Ishikawa (cell line): ENCODE measurements at regions not wholly inside any gene's neighbourhood (a gene's known extent, or its start where the extent isn't known, plus 50 kb on each side); places are given as distances from the start of the nearest gene placed in this dataset.

ENCODE experiments used
- CEBPB ChIP-seq: IDR thresholded peaks from 2 replicates; pipeline ENCODE4 v1.6.1; 2012
- CREB1 ChIP-seq: IDR thresholded peaks from 2 replicates; pipeline ENCODE4 v1.6.1; 2012; ENCODE audit warnings: low read depth
- EGR1 ChIP-seq: IDR thresholded peaks from 2 replicates; pipeline ENCODE4 v1.6.1; 2012
- EP300 ChIP-seq: IDR thresholded peaks from 2 replicates; pipeline ENCODE4 v1.6.1; 2012; ENCODE audit warnings: borderline replicate concordance
- FOXM1 ChIP-seq: IDR thresholded peaks from 2 replicates; pipeline ENCODE4 v1.6.1; 2012; ENCODE audit warnings: low read depth, borderline replicate concordance
- NFIC ChIP-seq: IDR thresholded peaks from 2 replicates; pipeline ENCODE4 v1.6.1; 2012
- RAD21 ChIP-seq: IDR thresholded peaks from 2 replicates; pipeline ENCODE4 v1.6.1; 2012; ENCODE audit warnings: low read depth
- TAF1 ChIP-seq: IDR thresholded peaks from 2 replicates; pipeline ENCODE4 v1.6.1; 2012; ENCODE audit warnings: low read depth, mild to moderate bottlenecking
- TCF12 ChIP-seq: IDR thresholded peaks from 2 replicates; pipeline ENCODE4 v1.6.1; 2012; ENCODE audit warnings: low read depth
- TEAD4 ChIP-seq: IDR thresholded peaks from 2 replicates; pipeline ENCODE4 v1.6.1; 2012
- YY1 ChIP-seq: IDR thresholded peaks from 2 replicates; pipeline ENCODE4 v1.6.1; 2012; ENCODE audit warnings: low read depth
- ZBTB7A ChIP-seq: IDR thresholded peaks from 2 replicates; pipeline ENCODE4 v1.6.1; 2012; ENCODE audit warnings: low read depth
- TF ChIP-seq, protein P1 (sequence below): IDR thresholded peaks from 2 replicates; pipeline ENCODE4 v1.6.1; 2012; ENCODE audit warnings: low read depth, mild to moderate bottlenecking
- TF ChIP-seq, protein P2 (sequence below): IDR thresholded peaks from 2 replicates; pipeline ENCODE4 v1.6.1; 2012
- TF ChIP-seq, protein P3 (sequence below): IDR thresholded peaks from 2 replicates; pipeline ENCODE4 v1.6.1; 2012

DNA sequence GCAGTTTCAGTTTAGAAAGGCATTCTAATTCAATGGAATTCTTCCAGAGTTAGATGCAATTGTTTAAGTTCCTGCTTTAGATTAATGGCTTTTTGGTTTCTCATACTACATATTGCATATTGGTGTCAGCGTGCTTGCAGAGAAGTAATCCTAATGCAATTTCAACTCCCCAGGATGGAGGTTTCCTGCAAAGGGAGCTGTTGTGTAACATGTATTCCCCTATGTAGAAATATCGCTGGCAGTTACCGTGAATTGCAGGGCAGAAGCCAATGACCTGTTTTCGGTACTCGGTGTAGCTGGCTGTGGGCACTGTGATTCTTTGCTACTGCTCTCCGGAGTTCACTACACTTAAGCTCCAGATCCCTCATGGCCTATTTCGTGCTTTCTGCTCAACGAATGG is 256.1 kb upstream of the PTBP2 start:
- TF ChIP-seq, protein P1, sequence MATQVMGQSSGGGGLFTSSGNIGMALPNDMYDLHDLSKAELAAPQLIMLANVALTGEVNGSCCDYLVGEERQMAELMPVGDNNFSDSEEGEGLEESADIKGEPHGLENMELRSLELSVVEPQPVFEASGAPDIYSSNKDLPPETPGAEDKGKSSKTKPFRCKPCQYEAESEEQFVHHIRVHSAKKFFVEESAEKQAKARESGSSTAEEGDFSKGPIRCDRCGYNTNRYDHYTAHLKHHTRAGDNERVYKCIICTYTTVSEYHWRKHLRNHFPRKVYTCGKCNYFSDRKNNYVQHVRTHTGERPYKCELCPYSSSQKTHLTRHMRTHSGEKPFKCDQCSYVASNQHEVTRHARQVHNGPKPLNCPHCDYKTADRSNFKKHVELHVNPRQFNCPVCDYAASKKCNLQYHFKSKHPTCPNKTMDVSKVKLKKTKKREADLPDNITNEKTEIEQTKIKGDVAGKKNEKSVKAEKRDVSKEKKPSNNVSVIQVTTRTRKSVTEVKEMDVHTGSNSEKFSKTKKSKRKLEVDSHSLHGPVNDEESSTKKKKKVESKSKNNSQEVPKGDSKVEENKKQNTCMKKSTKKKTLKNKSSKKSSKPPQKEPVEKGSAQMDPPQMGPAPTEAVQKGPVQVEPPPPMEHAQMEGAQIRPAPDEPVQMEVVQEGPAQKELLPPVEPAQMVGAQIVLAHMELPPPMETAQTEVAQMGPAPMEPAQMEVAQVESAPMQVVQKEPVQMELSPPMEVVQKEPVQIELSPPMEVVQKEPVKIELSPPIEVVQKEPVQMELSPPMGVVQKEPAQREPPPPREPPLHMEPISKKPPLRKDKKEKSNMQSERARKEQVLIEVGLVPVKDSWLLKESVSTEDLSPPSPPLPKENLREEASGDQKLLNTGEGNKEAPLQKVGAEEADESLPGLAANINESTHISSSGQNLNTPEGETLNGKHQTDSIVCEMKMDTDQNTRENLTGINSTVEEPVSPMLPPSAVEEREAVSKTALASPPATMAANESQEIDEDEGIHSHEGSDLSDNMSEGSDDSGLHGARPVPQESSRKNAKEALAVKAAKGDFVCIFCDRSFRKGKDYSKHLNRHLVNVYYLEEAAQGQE = no peak
- TF ChIP-seq TCF12 = no peak
- TF ChIP-seq ZBTB7A = no peak
- no peak for TF ChIP-seq YY1
- TF ChIP-seq, protein P2, sequence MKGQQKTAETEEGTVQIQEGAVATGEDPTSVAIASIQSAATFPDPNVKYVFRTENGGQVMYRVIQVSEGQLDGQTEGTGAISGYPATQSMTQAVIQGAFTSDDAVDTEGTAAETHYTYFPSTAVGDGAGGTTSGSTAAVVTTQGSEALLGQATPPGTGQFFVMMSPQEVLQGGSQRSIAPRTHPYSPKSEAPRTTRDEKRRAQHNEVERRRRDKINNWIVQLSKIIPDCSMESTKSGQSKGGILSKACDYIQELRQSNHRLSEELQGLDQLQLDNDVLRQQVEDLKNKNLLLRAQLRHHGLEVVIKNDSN = no peak
- TF ChIP-seq NFIC = no peak
- TF ChIP-seq CREB1 = no peak
- TF ChIP-seq TEAD4 = no peak
- no peak for TF ChIP-seq FOXM1
- no peak for TF ChIP-seq CEBPB
- no peak for TF ChIP-seq EP300
- no peak for TF ChIP-seq EGR1
- no peak for TF ChIP-seq RAD21
- no peak for TF ChIP-seq TAF1
- TF ChIP-seq, protein P3, sequence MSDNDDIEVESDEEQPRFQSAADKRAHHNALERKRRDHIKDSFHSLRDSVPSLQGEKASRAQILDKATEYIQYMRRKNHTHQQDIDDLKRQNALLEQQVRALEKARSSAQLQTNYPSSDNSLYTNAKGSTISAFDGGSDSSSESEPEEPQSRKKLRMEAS = no peak

DNA sequence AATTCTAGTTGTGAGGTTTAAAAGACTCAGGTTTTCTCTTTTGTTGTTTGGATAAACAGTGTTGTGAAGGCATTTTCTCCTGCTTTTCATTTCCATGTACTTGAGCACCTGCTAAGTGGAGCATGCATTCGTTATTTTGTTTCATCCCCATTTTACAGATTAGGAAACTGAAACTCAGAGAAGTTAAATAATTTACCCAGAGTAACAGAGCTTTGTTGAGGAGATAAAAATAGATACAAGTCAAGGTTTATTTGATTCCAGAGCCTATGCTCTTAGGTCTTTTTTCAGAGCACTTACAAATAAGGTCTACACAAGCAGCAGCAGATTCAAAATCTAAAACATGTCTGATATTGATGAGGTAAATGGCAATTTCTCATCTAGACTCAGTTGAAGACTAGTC is 254.7 kb upstream of the PTBP2 start:
- TF ChIP-seq TEAD4 (no peak), FOXM1 (no peak), CREB1 (no peak), YY1 (no peak), ZBTB7A (no peak), RAD21 (no peak), EP300 (no peak), TCF12 (no peak), NFIC (no peak), EGR1 (no peak), CEBPB (no peak), TAF1 (no peak)
- TF ChIP-seq, protein P3 = no peak
- TF ChIP-seq, protein P2 = no peak
- TF ChIP-seq, protein P1 = no peak

DNA sequence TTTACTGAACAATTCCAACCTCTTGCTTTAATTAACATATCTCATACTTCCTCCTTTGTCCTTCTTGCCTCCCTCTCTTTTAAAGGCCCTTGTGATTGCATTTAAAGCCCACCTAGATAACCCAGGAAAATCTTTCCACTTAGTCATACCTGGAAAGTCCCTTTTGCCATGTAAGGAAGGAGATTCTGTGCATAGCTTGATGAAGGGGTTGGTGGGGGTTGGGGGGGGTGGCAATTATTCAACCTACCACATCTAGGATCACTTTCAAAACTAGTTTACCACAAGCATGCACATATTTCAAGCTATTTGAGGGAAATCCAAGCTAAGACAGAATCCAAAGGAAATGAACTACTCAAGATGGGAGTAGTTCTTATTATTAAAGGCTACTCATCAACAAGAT is 249.1 kb upstream of the PTBP2 start:
- TF ChIP-seq, protein P1 = no peak
- TF ChIP-seq ZBTB7A (no peak), FOXM1 (no peak), CREB1 (no peak), TEAD4 (no peak), TCF12 (no peak), YY1 (no peak)
- TF ChIP-seq, protein P3 = no peak

DNA sequence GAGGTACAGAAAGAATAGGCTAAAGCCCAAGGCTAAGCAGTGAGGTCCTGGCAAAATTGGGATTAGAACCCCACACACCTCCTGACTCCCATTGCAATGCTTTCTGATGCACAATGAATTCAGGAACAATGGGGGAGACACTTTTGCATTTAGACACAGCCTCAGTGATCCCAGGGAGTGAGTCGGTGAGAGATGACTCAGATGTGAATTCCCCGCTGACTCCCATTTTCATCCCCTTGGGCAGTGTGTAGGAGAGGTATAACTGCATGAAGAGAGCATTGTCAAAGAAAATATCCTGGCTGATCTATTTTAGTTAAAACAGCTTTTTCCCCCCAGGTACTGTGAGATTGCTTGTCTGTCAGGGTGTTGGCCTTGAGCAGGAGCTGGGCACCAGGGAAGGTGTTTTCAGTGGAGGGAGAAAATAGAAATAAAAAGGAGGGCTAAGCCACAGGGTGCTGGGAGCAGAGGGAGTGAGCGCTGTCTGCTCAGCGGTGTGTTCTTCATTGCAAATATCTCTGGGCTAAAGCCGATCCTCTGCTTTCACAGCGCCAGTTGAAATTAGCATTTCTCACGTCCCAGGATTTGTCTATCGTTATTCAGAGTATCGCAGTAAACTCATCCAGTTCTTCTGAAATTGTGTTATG is 247.7 kb upstream of the PTBP2 start:
- TF ChIP-seq, protein P3 = no peak
- no peak for TF ChIP-seq YY1
- no peak for TF ChIP-seq CREB1
- TF ChIP-seq TEAD4 = no peak
- no peak for TF ChIP-seq EGR1
- no peak for TF ChIP-seq RAD21
- TF ChIP-seq CEBPB = no peak
- TF ChIP-seq FOXM1 = no peak
- TF ChIP-seq, protein P2 = no peak
- no peak for TF ChIP-seq NFIC
- no peak for TF ChIP-seq TCF12
